Right atrium auricular region (tissue), 2 donors: ENCODE measurements at regions not wholly inside any gene's neighbourhood (a gene's known extent, or its start where the extent isn't known, plus 50 kb on each side); places are given as distances from the start of the nearest gene placed in this dataset.

Experiments used
- DNase-seq: peaks from one replicate; pipeline ENCODE4 v3.0.0-alpha.2; 2019; ENCODE audit warnings: low spot score
- H3K27ac ChIP-seq, 2 donors: fragments of 200-600 bp; sonication (generic); 1 replicate in 1 of 2; 2 replicates in 1 of 2; pipeline ENCODE4 v1.5.1; 2016 to 2019
- H3K27me3 ChIP-seq, 2 donors: fragments of 200-600 bp; sonication (generic); one replicate each; pipeline versions ENCODE4 v1.5.1 to v1.6.0; 2017 to 2019
- H3K36me3 ChIP-seq: fragments of 200-600 bp; sonication (generic); one replicate; pipeline ENCODE4 v1.5.1; 2016
- H3K4me1 ChIP-seq, 2 donors: fragments of 200-600 bp; sonication (generic); one replicate each; pipeline versions ENCODE4 v1.5.1 to v1.6.0; 2017 to 2019
- H3K4me3 ChIP-seq, 2 donors: fragments of 200-600 bp; sonication (generic); 1 replicate in 1 of 2; 2 replicates in 1 of 2; pipeline ENCODE4 v1.5.1; 2017 to 2019; ENCODE audit warnings: mild to moderate bottlenecking in 1 of 2, moderate library complexity in 1 of 2
- H3K9me3 ChIP-seq, 2 donors: fragments of 200-600 bp; sonication (generic); one replicate each; pipeline ENCODE4 v1.5.1; 2019
- CTCF ChIP-seq, 2 donors: fragments of 200-600 bp; sonication (generic); IDR thresholded peaks; one replicate each; pipeline ENCODE4 v1.5.1; 2019; ENCODE audit warnings: antibody characterized with exemption in 2 of 2

- DNase-seq, result no peak
- Histone ChIP-seq H3K27me3 (no peaks in the 10 kb centered on the region), H3K4me1 (no peaks in the 10 kb centered on the region), H3K36me3 (no peaks in the 10 kb centered on the region), H3K9me3 (no peaks in the 10 kb centered on the region), H3K27ac (no peak overlapping the region), H3K4me3 (no peak overlapping the region)
- no peak for TF ChIP-seq CTCF (IDR thresholded peaks at IDR 0.05)
Measured at GRCh38 chr20:18916886-18917750, 103.5 kb downstream of the SCP2D1 start.

GRCh38 chr20:18919996-18920395 lies 106.4 kb downstream of the SCP2D1 start:
- Histone ChIP-seq H3K36me3 (no peaks in the 10 kb centered on the region), H3K4me1 (no peaks in the 10 kb centered on the region), H3K27me3 (no peaks in the 10 kb centered on the region), H3K27ac (no peak overlapping the region), H3K4me3 (no peak overlapping the region), H3K9me3 (no peaks in the 10 kb centered on the region)
- DNase-seq, result no peak
- TF ChIP-seq CTCF (IDR thresholded peaks at IDR 0.05), result no peak

DNA sequence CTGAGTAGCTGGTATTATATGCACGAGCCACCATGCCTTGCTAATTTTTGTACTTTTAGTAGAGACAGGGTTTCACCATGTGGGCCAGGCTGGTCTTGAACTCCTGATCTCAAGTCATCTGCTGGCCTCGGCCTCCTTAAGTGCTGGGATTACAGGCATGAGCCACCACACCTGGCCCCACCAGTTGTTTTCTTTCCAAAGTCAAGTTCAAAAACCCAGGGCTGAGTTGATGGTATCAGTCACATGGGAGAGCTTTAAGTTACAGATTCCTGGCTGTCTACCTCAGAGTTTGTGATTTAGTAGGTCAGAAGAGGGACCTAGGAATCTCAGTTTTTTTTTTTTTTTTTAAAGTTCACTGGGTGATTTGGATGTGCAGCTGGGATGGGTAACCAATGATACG lies 107.7 kb downstream of the SCP2D1 start:
- no peak for DNase-seq
- no peak for TF ChIP-seq CTCF (IDR thresholded peaks at IDR 0.05)

GRCh38 chr20:18922251-18922650 lies 108.7 kb downstream of the SCP2D1 start:
- Histone ChIP-seq H3K4me3 (no peak overlapping the region), H3K36me3 (no peaks in the 10 kb centered on the region), H3K9me3 (no peaks in the 10 kb centered on the region), H3K27ac (no peak overlapping the region), H3K27me3 (no peaks in the 10 kb centered on the region), H3K4me1 (no peaks in the 10 kb centered on the region)
- TF ChIP-seq CTCF (IDR thresholded peaks at IDR 0.05), result no peak
- no peak for DNase-seq

More for the DNA sequence above, 107.7 kb downstream of the SCP2D1 start:
- Histone ChIP-seq H3K36me3 (no peaks in the 10 kb centered on the region), H3K4me3 (no peak overlapping the region), H3K27ac (no peak overlapping the region), H3K9me3 (no peaks in the 10 kb centered on the region), H3K27me3 (no peaks in the 10 kb centered on the region), H3K4me1 (no peaks in the 10 kb centered on the region)

- no peak for DNase-seq
- Histone ChIP-seq H3K4me3 (no peak overlapping the region), H3K4me1 (no peaks in the 10 kb centered on the region), H3K36me3 (no peaks in the 10 kb centered on the region), H3K27me3 (no peaks in the 10 kb centered on the region), H3K27ac (no peak overlapping the region), H3K9me3 (no peaks in the 10 kb centered on the region)
- TF ChIP-seq CTCF (IDR thresholded peaks at IDR 0.05), result no peak
Measured at GRCh38 chr20:18922898-18923297, 109.3 kb downstream of the SCP2D1 start.

GRCh38 chr20:18926965-18927364 lies 113.4 kb downstream of the SCP2D1 start:
- no peak overlapping the region for H3K27ac ChIP-seq
- H3K27me3 ChIP-seq, result no peaks in the 10 kb centered on the region
- no peak overlapping the region for H3K4me3 ChIP-seq
- TF ChIP-seq CTCF (IDR thresholded peaks at IDR 0.05), result no peak
- DNase-seq, result no peak
- no peaks in the 10 kb centered on the region for H3K9me3 ChIP-seq
- no peaks in the 10 kb centered on the region for H3K36me3 ChIP-seq
- H3K4me1 ChIP-seq, result no peaks in the 10 kb centered on the region
